ENCODE measurements at regions not wholly inside any gene's neighbourhood (a gene's known extent, or its start where the extent isn't known, plus 50 kb on each side); places are given as distances from the start of the nearest gene placed in this dataset.
"Not testable (repeated sequence)": the region's sequence is repeated elsewhere in the genome, so short reads cannot be mapped to it uniquely, and the experiment has no call there.

DNA sequence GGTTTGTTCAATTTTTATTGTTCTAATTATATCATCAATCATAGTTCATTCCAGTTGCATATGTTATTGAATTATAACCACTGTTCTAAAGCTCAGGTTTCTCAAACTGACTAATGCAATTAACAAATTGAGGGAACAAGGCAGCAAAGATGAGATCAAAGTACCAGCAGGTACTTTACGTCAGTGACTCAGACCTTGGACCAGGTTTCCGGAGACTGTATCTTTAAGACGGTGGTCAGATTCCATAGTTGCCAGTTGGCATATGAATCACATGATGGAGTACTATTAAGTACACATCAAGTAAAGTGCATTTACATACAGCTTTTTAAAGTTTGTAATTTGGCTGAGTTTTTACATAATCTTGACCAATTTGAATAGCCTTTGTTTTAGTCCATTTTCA, 583.6 kb upstream of the ROBO2 start:
- DNase-seq: no peak

DNA sequence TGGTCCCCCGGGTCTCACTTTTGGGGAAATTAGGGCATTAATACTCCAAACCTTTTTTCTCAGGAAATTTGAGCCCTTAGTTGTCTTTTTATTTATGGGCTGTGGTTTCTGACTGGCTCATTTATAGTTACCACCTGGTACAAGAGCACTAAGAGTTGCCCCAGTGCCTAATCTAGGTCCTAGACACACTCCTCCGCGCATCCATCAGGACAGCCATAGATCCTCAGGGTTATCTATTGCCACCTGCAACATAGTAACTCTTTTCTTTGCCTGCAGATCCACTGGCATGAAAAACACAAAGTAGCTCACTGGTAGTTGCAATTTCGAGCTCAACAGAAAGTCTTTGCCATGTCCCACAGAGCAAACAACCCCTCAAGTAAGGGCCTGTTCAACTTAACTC, 576.4 kb upstream of the ROBO2 start:
- no peak for DNase-seq

DNA sequence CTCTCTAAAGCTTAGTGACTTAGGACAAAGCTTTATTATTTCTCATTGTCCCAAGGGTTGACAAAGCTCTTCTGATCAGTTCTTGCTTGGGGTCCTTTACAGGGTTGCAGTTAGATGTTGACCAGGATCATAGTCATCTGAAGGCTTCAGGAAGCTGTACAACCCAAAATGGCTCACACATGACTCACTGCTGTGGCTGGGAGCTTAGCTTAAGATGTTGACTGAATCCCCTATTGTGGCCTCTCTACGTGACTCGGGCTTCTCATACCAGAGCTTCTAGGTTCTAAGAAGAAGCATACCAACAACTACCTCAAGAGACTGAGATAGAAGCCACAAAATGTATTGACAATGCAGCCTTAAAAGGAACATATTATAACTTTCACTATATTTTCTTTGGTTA, 569.6 kb upstream of the ROBO2 start:
- no peak for DNase-seq

DNA sequence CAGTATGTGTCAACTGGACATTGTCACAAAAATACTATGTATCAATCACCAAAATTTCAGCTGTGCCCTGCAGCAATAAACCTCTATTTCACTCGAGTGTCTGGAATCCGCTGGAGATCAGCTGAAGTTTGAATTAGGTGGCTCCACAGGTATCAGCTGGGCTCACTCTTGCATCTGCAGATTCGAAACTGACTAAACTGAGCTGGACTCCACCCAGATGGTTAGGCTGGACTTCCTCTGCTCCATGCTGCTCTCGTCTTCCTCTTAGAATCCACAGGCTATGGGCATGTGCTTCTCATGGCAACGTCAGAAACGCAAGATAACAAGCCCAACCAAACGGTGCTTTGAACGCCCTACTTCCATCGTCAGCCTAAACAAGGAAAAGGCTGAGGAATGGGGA, 565.3 kb upstream of the ROBO2 start:
- no peak for DNase-seq

DNA sequence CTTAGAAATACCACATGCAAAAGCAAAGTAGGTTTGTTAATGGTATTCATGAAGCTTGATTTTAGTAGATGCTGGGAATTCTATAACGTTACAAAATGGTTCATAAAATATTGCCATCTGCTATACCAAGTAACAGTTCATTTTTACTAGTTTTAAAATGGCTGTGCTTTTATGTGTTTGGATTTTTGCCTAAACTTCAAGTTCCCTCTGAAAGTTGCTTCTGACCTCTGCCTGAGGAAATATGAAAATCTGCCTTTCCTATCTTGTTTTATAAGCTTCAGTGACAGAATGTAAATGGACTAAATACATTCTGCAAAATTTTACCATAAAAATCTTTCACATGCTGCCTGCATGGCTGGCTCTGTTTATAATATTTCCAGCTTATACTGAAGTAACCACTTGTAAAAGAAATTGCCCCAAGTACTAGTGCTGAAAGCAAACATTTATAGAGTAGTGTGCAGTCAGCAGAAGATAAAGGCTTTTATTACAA, 560.7 kb upstream of the ROBO2 start:
- DNase-seq: no peak

DNA sequence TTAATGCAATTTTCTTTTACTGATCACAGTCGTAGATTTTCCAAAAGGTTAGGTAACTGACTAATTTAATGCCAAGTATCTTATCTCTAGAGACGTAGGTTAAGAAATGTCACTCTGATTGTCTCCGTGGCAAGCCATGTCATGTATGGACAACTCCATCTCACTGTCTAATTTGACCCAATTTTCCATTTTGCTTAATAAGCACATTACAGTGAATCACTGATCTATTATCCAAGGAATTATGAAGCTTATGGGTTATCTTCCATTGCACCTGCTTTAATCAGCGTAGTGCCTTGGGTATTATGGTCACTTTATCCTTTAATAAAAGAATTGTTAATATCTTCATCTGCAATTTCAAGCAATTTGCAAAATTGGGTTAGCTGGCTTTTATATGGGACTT, 557.4 kb upstream of the ROBO2 start:
- no peak for DNase-seq

DNA sequence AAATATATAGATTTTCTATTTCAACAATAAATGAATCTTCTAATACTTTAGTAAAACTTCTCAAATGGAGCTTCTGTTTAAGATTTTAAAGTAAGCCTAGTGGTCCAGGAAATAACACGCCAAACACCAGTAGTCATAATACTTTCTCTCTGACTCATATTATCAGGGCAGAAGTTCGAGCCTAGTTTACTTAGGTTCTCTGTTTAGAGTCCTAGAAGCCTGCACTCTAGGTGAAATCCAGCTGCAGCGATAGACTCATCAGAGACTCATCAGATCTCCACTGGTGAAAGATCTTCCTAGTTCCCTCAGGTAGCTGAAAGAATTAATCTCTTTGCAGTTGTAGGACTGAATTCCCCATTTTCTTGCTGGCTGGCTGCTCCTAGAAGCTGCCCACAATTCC, 552.5 kb upstream of the ROBO2 start:
- DNase-seq: no peak

DNA sequence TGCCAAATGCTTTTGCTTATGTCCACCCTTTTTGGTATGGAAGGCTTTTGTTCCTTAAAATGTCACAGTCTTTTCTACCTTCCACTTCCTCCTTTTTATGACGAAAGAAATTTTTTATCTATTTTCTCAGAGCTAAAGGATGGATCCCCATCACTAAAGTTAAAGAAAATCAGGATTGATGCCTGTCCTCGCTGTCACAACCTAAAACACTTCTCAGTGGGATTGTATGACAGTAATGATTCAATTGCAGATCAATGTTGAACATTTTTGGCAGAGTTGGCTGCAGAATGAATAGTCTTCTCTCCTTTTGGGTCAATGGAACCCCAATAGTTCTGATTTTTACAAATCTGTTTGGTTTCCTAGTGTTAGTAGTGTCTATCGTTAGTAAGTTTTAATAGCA, 549.8 kb upstream of the ROBO2 start:
- DNase-seq: no peak

DNA sequence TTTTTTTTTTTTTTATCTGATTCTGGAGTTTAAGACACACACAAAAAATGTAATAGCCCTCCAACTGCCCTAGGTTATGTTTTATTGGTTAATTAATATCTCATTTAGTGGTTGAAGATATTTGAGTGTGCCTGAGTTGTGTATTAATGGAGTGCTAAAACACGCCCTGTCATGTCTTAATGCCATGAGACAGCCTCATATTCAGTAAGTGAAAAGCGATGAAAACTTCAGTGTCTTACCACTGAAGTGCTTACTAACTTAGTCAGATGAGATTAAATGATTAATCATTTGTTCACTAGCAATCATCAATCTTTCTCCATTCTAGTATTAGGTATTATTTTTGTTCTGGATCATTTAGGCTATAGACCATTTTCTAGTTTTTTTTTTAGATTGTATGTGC, 544.7 kb upstream of the ROBO2 start:
- DNase-seq: no peak

DNA sequence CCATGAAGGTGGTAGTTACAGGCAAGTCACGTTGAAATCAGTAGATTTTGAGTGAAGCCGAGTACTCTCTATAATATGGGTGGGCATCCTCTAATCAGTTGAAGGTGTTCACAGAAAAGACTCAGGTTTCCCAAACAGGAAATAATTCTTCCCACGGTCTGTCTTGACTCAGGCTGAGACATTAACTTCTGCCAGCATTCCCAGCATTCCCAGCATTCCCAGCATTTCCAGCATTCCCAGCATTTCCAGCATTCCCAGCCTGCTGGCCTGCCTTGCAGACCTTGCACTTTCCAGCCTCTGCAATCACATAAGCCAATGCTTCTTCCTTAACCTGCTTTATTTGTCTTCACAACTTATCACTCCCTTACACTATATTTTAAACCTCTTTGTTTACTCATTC, 542.3 kb upstream of the ROBO2 start:
- no peak for DNase-seq

DNA sequence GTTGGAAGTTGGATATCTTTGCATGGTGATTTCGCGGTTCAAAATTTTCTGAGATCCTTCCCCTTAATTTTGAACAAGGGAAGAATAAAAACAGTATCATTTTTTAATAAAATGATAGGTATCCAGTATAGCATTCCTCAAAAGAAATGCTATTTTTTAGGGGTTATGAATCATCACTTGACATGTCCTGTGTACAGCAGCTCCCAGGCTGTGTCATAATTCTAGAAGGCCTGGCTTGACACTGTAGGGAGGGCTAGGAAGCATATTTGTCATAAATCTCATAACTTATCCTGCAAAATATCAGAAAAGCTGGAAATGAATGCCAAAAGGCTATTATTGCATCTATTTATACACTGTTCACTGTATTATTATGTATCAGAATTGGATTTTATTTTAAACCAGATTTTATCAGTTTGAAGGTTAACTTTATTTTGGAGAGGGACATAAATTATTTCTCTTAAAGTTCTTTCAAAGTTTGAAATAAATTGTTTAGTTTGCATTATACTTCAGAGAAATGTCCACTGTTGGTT, 539.1 kb upstream of the ROBO2 start:
- no peak for DNase-seq

DNA sequence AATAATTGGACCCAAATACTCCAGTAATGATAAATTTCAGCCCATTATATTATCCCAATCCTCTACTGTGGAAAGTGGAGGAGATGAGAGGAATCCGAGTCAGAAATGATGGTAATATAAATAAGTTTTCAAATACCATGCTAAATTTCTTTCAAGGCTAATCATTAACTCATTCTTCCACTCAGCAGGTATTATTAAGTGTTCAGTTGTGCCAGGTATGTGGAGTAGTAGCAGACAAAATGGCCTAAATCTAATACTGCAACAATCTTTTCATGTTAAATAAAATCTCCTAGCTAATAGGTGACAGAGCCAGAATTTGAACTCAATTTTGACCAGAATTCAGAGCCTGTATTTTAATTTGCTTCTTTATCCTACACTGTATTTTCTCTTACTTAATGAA, 538.6 kb upstream of the ROBO2 start:
- no peak for DNase-seq

DNA sequence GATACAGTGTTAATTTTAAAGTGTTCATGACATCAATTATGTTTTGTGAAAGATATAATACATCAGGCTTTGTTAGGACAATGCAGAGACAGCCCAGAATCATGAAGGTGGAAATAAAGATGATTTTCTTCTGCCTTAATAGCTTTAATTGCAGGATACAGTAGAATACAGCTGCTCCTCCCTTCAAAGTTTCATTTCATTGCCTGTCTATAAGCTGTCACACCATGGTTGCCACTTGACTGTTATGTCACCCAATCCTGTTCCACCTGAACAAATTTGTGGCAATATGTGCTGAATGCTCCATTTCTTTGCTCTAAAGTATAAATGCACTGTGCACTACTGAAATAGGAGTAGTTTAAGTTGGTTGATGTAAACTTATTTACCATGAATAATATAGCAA, 537.8 kb upstream of the ROBO2 start:
- DNase-seq: no peak

DNA sequence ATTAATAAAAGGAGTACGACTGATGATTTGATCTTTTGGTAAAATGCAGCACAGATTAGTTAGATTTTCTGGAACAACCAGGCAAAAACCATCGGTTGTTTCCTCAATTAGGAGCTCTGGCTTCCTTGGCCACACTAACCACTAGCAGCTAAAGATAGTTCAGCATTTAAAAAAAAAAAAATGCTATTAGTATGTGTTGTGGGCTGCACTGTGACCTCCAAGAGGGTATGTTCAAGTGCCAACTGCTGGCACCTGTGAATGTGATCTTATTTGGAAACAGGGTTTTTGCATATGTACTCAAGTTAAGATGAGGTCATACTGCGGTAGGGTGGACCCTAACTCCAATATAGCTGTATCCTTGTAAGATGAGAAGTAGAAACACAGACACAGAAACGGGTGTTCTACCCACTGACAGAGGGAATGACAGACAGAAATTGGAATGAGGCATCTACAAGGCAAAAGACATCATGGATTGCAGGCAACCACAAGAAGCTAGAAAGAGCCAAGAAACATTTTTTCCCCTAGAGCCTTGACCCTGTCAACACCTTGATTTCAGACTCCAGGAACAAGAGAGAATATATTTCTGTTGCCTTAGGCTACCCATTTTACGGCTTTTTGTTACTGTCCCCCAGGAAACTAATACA, 534.6 kb upstream of the ROBO2 start:
- DNase-seq: no peak

DNA sequence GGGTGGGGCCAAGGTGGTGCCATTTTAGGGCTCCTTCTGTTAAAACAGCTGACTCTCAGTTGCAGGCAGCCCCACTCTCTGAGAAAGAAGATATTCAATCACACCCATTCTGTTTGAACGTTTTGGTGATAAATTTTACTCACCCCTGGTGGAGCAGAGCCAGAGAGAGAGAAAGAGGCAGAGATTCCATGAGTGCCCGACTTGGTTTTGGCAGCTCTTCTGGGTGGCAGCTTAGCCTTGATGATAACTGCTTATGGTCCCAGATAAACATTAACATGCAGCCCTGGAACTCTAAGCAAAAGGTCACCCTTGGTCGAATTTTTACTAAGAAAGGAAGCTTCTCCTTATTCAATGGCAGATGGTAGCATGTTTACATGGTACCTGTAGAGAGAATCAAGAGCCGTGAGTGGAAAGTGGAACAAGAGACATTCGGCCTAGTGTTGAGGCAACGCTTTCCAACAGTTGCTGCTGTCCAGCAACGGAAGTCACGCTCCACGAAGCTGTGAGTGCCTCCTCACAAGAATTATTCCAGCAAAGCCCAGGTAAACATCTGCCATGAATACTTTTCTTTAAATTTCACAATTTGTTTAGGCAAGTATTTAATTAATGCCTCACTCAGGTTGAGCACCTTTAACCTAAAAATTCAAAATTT, 530.6 kb upstream of the ROBO2 start:
- DNase-seq: no peak

DNA sequence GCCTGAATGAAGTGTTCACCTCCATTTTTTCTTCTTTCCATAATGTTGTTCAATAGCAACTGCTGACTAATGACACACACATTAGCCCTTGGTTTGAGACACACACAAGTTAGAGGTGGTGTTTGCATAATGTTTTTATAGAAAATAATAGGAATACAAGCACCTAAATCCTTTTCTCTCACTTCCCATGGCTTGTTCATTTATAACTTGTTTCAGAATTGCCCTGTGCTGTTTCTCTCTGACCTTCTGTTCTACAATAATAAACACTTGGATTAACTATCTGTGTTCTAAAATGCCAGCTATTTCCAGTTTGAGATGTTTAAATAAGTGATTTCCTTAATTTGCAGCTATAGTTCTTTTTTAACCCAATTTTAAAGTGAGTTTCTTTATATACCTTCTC, 525.1 kb upstream of the ROBO2 start:
- no peak for DNase-seq

DNA sequence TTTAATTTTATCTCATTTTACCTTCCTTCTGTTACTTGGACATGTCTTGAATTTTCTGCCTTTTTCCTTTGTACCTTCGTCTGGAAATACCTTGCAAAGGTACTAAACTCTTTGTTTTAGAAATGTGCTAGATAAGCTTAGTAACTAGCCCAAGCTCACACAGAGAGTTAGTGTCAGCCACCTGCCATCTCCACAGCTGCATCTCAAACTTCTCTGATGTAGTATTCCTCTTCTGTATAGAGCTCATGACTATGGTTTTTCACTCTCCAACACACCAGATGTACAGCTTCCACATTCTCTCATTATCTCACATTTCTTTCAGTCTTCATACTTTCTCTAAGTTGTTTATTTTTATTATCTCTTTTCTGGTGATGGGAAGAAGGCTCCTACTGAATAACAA, 516.6 kb upstream of the ROBO2 start:
- DNase-seq: no peak

DNA sequence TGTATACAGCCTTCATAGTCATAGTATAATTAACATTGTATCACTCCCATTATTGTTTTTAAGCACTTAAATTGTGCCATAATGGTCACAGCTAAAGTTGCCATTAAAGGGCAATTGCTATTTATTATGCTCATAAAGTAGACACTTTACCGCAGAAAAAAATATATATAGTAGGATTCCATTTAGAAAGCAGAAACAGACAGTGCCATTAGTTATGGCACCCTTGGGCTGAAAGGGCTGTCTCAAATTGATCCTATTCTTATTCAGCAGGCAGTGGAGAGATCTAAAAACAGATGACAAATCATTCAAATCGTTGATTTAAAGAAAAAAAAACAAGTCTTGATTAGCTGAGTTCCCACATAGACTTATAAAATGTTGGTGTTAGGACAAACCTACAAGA, 514.2 kb upstream of the ROBO2 start:
- DNase-seq: no peak

DNA sequence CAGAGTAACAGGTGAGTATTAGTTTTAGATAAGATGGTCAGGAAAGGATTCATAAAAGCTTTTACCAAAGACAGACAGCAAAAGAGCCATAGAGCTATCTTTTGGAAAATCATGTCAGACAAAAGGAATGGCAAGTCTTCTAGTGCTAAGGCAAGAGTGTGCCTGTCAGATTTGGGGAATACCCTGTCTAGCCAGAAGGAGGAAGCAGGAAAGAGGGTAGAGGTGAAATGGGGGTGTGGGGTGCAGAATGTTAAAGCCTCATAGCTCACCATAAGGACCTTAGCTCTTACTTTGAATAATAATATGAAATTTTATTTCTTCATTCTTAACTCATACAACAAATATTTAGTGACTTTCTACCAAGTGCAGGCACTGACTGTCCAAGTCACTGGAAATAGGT, 512.1 kb upstream of the ROBO2 start:
- DNase-seq: no peak

DNA sequence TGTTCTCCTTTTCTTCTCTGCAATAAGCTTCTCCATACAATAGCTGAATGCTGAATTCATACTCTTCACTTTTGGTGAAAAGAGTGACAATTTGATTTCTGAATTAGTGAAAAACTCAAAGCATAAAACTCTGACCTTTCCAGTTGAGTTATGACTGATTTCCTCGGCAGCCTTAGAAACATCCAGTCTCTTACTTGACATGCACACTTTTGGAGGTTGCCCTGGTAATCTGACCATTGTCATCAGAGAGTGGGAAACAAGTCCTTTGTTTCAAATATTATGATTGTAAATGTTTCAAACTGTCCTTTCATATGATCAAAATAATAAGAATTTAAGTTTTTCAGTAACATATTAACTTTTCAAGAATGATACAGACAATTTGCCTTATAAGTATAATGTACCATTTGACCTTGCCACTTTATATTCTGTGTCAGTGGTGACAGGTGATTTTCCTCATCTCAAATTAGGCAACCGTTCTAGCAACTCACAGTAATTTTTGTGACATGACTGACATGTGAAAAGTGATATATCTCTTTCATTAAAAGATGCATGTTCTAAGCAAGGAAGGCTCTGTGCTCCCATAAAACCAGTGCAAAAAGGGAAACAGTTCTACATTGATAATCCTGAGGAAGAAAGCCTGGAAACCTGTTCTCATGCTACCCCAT, 507.6 kb upstream of the ROBO2 start:
- no peak for DNase-seq

DNA sequence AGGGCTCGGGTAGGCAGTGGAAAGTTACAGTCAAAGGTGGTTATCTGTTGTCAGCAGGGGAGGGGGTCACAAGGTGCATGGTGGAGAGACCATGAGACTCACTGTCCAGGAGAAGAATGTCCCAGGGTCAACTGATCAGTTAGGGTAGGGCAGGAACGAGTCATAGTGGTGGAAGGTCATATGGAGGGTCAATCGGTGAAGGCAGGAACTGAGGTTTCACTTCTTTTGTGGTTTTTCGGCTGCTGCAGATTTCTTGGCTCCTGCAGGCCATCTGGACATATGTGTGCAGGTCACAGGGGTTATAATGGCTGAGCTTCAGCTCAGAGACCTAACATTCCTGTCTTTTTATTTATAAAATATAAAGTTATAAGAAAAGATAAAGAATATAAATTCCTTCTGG, 506.2 kb upstream of the ROBO2 start:
- DNase-seq: not testable (repeated sequence)

DNA sequence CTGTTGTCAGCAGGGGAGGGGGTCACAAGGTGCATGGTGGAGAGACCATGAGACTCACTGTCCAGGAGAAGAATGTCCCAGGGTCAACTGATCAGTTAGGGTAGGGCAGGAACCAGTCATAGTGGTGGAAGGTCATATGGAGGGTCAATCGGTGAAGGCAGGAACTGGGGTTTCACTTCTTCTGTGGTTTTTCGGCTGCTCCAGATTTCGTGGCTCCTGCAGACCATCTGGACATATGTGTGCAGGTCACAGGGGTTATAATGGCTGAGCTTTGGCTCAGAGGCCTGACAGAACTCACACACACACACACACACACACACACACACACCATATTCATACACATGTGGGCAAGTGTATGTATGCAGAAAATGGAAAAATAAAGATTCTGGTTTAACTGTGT, 502.0 kb upstream of the ROBO2 start:
- not testable (repeated sequence) for DNase-seq

DNA sequence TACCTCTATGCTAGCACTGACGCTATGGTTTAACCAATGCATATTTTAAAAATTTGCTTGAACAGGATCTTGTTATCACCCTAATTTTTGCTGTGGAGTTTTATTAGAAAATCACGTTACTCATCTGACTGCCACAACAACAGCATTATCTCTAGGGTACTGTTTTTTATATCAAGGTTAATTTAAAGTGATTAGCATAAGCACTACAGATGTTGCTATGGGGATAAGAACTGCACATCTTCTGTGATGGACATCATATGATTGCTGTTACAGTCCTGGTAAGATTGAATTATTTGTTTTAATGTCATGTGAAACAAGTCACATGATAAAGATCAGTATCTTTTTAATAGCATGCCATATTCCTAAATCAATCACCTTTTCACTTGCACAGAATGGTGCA, 492.2 kb upstream of the ROBO2 start:
- DNase-seq: no peak

DNA sequence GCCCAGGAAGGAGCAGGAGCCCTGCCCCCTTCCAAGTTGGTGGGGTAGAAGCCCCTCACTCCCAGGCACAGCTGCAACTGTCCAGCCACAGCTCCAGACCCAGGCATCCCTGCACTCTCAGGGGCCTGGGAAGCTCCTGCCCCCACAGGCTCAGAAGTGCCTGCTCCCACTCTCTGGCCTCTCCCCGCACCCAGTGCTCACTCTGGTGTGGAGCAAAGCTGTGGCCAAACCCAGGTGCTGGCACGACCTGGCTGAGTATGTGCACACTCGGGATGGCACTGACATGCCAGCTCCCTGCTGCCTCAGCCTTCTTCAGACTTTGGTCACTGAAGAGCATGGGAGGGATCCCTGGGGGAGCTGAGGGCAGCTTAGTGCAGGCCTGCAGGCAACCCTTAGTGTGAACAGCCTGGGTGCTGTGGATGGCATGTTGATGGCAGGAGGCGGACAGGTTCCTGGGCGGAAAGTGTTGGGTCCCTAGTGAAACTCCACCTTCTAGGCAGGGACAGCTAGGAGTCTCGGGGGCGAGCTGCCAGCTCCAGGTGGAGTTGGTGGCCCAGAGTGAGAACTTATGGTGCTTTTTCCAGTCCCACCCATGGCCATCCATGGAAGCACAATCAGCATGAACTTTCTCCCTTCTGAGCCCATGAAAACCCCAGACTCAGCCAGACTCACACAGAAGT, 489.2 kb upstream of the ROBO2 start:
- DNase-seq: no peak
